Right renal pelvis (tissue), 4 donors: ENCODE measurements at regions not wholly inside any gene's neighbourhood (a gene's known extent, or its start where the extent isn't known, plus 50 kb on each side); places are given as distances from the start of the nearest gene placed in this dataset.
A peak's percentile ranks its signal among the peaks of the same experiment; 100 is the strongest.

ENCODE experiments used
- DNase-seq, 4 donors: peaks; one replicate each; pipeline ENCODE4 v3.0.0-alpha.2; 2013; ENCODE audit warnings: low read depth in 4 of 4, low spot score in 3 of 4, missing footprints in 1 of 4

- DNase-seq, result no peak
Observed at GRCh38 chr2:234310166-234310565, 186.7 kb downstream of the ARL4C start.

- DNase-seq, result no peak
Observed at GRCh38 chr2:234309431-234309830, 187.4 kb downstream of the ARL4C start.

GRCh38 chr2:234308813-234309195 is 188.1 kb downstream of the ARL4C start:
- no peak for DNase-seq

- no peak for DNase-seq
Observed at GRCh38 chr2:234308073-234308812, 188.6 kb downstream of the ARL4C start.

- DNase-seq, result no peak
Observed at GRCh38 chr2:234307322-234307961, 189.4 kb downstream of the ARL4C start.

GRCh38 chr2:234306426-234307173 is 190.3 kb downstream of the ARL4C start:
- DNase-seq, result no peak

GRCh38 chr2:234305846-234306245 is 191.0 kb downstream of the ARL4C start:
- no peak for DNase-seq

- no peak for DNase-seq
Observed at GRCh38 chr2:234304950-234305349, 191.9 kb downstream of the ARL4C start.

GRCh38 chr2:234302664-234302991 is 194.3 kb downstream of the ARL4C start:
- no peak for DNase-seq

- DNase-seq, result no peak
Observed at GRCh38 chr2:234300932-234301823, 195.7 kb downstream of the ARL4C start.

GRCh38 chr2:234300391-234300925 is 196.4 kb downstream of the ARL4C start:
- no peak for DNase-seq

- no peak for DNase-seq
Observed at GRCh38 chr2:234298918-234299317, 198.0 kb downstream of the ARL4C start.

- no peak for DNase-seq
Observed at GRCh38 chr2:234296991-234297390, 199.9 kb downstream of the ARL4C start.

GRCh38 chr2:234293973-234294372 is 202.9 kb downstream of the ARL4C start:
- DNase-seq, result no peak

GRCh38 chr2:234292962-234293243 is 204.0 kb downstream of the ARL4C start:
- DNase-seq, result no peak

- no peak for DNase-seq
Observed at GRCh38 chr2:234292205-234292961, 204.5 kb downstream of the ARL4C start.

GRCh38 chr2:234291765-234292204 is 205.1 kb downstream of the ARL4C start:
- peak in 1 of 4 donors; percentile 18 for DNase-seq

GRCh38 chr2:234290671-234291070 is 206.2 kb downstream of the ARL4C start:
- DNase-seq, result no peak

- no peak for DNase-seq
Observed at GRCh38 chr2:234289834-234290590, 206.9 kb downstream of the ARL4C start.
